HG03064 (cell line): ENCODE measurements at regions not wholly inside any gene's neighbourhood (a gene's known extent, or its start where the extent isn't known, plus 50 kb on each side); places are given as distances from the start of the nearest gene placed in this dataset.

Source experiments
- ATAC-seq: cut with Tn5 transposase; IDR thresholded peaks from one replicate; pipeline ENCODE4 v1.9.1; 2021; ENCODE audit warnings: low read depth; ENCODE audit not compliant: unreplicated experiment

DNA sequence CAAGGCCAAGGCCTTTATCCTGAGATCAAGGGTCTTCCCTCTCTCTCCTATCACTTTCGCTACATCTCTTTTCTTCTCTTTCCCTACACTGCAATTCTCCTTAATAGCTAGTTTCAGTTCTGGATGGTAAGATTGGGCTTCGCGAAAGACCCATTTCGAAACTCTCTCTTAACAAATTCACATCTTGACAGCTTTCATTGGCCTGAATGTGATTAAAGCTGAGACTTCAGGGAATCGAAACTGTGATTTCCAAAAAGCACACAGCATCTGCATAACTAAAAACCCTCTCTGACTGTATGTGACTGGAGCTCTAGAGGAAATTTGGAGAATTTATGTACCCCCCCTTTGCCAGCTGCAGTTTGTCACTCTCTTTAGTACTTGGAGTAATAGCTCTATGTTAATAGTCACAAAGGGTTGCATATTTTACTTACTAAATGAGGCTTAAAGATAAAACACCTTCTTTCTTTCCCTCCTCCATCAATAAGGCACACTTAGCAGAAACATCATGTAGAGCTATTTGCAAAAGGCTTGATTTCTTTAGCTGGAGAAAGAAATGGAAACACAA lies 105.3 kb upstream of the FAM20A start:
- ATAC-seq, result no peak

DNA sequence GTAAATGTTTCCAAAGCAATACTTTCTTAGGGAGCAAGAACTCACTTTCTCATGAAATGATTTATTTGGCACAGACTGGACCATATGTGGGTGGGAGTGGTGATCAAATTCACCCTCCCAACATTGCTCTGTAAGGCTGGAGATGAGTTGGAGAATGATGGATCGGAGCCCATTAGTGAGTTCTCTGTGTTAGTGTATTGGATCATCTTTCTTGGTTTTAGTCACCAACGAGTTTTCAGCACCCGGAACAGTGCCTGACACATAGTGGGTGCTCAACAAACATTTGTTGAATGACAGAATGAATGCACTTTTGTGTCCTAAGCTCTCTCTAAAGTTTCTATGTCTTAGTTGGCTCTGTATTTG lies 104.5 kb upstream of the FAM20A start:
- no peak for ATAC-seq

- ATAC-seq, result no peak
These were observed 103.9 kb upstream of the FAM20A start for GRCh38 chr17:68704871-68705713.

- ATAC-seq, result no peak
These were observed 99.9 kb upstream of the FAM20A start for GRCh38 chr17:68701046-68701445.

DNA sequence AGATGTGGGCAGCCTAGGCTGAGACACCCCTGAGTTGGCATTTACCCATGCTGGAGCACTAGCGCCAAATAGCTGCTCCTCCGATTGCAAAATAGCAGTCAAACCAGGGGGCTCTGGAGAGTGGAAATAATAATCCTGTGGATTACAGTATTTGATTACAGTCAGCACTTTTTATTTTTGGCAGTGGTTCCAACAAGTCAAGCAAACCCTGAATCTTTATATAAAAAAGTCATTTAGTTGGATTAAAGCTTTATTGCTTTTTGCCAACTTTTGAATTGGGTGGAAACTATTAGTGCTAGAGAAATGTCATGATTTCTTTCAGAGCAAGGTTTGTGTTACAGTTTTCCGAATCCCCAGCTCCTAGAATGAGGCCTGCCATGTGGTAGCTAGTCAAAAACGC lies 99.3 kb upstream of the FAM20A start:
- no peak for ATAC-seq

GRCh38 chr17:68699936-68700335 lies 98.8 kb upstream of the FAM20A start:
- no peak for ATAC-seq

DNA sequence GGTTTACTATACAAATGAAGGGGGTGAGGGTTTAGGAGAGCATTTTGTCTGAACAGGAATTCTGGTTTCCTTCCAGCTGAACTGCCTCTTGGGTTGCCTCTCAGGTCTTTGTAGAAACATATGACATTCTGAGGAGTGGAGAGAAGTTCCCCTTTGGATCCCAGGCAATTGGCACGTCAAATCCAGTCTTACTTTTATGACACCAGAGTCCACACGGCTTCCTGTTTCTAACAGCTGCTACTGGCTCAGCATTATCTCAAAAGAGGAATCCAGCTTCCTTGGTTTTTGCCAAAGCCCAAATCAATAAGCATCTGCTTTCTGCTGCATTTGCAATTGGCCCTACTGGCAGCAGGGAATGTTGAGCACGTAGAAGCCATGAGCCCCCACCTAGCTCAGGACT lies 97.6 kb upstream of the FAM20A start:
- no peak for ATAC-seq

DNA sequence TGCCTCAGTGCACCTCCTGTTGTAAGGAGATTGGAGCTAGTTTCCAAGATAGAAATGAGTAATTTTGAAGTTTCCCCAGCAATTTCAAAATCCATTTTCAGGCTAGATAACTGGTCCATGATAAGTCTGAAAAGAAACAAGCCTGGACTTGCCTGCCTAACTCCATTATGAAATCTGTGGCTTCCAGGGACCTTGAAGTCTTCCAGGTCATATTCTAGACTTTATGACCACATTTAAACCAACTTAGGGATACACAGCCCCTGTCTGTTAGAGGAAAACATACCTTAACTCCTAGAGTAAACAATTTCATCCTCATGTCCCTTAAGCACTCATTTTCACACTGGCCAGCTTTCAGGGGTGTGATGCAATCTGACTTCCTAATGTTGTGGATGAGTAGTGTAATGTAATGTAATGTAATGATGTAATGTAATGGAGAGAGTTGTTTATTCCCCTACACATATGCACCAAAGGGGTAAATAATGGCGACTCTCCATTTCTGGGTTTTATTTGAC lies 96.7 kb upstream of the FAM20A start:
- no peak for ATAC-seq

DNA sequence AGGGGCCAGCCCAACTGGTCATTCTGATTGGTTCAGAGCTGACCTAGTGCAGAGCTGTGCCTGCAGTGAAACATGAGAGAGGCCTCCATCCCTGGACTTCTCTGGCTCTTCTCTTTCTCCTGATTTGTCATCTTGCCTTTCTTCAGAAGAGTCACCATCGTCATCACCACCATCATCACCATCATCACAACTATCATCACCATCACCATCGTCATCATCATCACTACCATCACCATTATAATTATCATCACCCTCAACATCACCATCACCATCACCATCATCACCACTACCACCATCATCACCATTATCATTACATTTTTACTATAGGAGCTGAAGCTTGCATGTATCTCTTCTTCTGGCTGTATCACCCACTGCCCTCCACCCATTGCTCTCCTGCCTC lies 94.5 kb upstream of the FAM20A start:
- no peak for ATAC-seq

DNA sequence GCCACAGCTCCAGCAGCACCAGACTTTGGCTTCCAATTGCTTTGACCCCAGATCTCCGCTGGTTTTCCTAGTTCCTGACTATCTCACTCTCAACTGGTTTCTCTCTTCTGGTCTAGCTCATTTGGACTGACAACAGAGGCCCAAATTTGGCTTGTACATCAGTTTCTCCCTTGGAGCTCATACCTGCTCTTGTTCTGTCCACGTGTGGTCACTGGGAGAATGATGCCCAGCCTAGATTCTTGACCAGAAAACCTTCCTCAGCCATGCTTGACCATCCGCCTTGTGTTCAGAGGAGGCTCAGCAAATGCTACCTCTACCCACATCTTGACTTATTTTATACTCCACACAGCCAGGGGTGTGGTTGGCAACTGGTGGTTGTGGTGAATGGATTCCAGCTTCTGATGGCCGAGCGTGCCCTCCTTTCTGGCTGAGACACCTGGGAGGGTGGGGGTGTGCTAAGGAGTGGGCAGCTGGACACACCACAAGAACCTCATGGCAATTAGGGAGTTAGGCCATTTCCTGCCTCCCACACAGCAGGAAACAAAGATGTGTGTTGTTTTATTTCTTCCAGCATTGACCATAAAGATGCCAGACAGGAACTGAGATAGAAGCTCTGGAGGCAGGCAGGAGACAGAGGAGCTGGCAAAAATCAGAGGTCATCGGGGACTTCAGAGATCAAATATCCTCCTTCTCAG lies 93.8 kb upstream of the FAM20A start:
- ATAC-seq, result no peak

DNA sequence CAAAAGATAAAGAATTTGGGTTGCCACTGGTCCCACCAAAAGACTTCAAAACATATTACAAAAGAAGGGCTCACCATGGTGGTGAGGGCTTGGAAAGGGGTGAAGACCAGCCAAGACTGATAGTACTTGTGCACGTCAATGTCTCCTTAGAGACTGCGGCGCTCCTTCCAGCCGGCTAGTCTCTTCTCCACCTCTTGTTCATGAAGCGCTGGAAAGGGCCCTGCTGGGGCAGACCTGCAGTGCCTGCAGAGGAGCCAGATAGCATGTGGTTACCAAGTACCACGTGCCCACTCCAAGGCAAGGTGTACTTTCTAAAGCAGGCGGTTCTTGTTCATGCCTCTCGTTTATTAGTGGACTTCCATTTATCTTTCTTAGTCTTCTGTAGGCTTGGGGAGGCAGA lies 92.7 kb upstream of the FAM20A start:
- ATAC-seq, result no peak

DNA sequence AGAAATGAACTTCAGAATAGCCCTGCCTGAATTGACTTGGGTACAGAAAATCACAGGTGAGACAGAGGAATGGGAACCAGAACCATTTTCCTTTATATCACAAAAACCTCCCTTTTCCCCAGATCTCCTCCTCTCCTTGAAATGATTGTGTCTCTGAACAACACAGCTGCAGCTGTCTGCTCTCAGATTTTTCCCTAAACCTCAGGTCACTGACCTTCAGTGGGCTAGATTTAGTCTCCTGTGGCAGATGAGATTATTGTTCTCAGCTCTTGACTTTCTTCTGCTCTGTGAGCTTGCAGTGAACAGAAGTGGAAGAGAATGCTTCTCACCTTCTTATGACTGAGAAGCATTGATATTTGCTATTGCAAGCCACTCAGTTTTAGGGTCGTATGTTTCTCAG lies 92.3 kb upstream of the FAM20A start:
- ATAC-seq, result no peak

DNA sequence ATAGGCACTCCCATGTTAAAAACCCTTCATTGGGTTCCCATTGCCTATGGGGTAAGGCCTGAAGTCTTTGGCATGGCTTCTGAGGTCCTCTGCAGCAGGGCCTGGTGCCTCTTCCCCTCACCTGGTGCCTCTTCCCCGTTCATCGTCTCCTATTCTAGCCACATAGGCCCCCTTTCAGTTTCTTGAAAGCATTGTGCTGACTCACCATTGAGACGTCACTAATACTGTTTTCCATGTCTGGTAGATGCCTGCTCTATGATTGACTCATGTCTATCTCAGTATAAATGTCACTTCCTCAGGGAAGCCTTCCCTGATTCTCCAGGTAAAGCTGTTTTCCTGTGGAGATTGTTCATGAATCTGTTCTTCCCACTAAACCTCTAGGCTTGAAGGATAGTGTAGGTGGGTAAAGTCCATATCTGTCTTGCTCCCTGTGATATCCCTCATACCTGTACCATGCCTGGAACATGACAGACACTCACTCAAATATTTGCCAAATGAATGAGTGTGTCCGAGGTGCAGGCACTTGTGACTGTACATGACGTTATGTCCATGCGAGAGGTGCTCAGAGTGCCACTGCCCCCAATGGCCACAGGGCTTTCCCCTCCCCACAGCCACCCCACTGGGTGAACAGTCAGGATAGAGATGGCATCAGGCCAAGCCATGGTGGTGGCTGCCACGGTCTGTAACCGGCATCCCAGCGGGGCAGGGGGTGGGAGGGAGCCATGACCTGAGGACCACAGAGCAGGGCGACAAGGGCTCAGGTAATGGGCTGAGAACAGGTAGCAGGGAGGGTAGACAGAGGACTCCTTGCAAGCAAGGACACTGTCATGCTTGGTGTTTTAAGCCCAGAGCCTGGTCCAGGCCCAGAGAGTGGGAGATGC lies 85.2 kb upstream of the FAM20A start:
- no peak for ATAC-seq

DNA sequence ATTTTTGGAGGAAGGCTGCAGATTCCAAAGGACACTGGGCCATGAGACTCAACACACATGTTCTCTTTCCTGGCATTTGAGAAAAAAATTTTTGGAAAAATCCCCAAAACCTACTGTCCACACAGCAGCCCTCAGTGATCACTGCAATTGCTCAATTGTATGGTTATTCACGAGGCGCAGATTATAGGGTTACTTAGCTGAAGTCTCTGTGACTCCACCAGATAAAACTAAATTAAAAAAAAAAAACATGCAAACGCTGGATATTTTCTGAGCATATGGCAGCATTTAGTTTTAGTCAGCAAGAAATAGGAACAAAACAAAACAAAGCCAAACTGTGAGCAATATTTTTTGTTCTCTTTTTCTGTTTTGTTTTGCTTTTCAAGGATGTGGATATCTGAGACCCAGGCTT lies 83.8 kb upstream of the FAM20A start:
- no peak for ATAC-seq

GRCh38 chr17:68682903-68683302 lies 81.7 kb upstream of the FAM20A start:
- no peak for ATAC-seq

GRCh38 chr17:68679882-68680281 lies 78.7 kb upstream of the FAM20A start:
- no peak for ATAC-seq

GRCh38 chr17:68676856-68677255 lies 75.7 kb upstream of the FAM20A start:
- ATAC-seq, result no peak

DNA sequence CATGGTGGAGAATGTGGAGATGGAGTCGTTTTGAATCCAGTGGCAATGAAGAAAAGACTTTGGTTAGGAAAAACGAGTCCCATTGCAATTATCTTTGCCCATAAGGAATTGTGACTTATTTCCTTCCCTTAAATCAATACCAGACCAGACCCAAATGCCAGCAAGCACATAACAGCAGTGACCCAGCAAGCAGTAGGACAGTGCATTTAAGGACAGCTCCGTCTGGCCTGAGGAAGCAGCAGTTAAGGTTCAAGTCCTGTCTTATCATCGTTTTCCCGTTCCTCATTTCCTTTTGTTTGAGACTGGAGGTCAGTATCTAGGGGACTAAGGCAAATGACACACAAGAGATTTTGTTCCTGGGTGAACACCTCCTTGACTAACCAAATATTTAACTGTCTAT lies 74.6 kb upstream of the FAM20A start:
- no peak for ATAC-seq

- no peak for ATAC-seq
These were observed 73.1 kb upstream of the FAM20A start for GRCh38 chr17:68674029-68674925.
